ENCODE measurements at regions not wholly inside any gene's neighbourhood (a gene's known extent, or its start where the extent isn't known, plus 50 kb on each side); places are given as distances from the start of the nearest gene placed in this dataset.

- Histone ChIP-seq H3K27me3 (ENCODE audit: control insufficient read depth in 2 of 2, insufficient read depth in 1 of 2, low read length in 1 of 2) (no peaks in the 10 kb centered on the region), H3K4me3 (ENCODE audit: low read length in 2 of 2) (peak overlapping the region; percentile 75 to 95), H3K27ac (ENCODE audit: low read depth in 1 of 2, low read length in 1 of 2) (peak overlapping the region; percentile 50 to 95), H3K4me1 (ENCODE audit: control insufficient read depth in 2 of 2, insufficient read depth in 2 of 2, low read length in 2 of 2) (peaks cover 20 to 49% of the 10 kb centered on the region in 2 donors), H3K36me3 (ENCODE audit: control insufficient read depth in 2 of 2, insufficient read depth in 2 of 2, low read length in 1 of 2) (no peaks in the 10 kb centered on the region), H3K9me3 (ENCODE audit: control insufficient read depth in 2 of 2, insufficient read depth in 1 of 2, low read length in 1 of 2) (no peaks in the 10 kb centered on the region)
- no peak for DNase-seq (ENCODE audit: low read depth in 6 of 9, low spot score in 9 of 9)
- WGBS = under 1% methylated on average over 37 of the region's 37 CpGs
These were observed 133.5 kb upstream of the MGAT5 start for GRCh38 chr2:134120406-134120732.

- peak in 5 of 9 donors; percentile 37 to 80 (median 63) for DNase-seq (ENCODE audit: low read depth in 6 of 9, low spot score in 9 of 9)
- Histone ChIP-seq H3K27ac (ENCODE audit: low read depth in 1 of 2, low read length in 1 of 2) (peak overlapping the region; percentile 67 to 95), H3K4me3 (ENCODE audit: low read length in 2 of 2) (peak overlapping the region; percentile 75 to 95), H3K4me1 (ENCODE audit: control insufficient read depth in 2 of 2, insufficient read depth in 2 of 2, low read length in 2 of 2) (peaks cover 20 to 53% of the 10 kb centered on the region in 2 donors), H3K9me3 (ENCODE audit: control insufficient read depth in 2 of 2, insufficient read depth in 1 of 2, low read length in 1 of 2) (no peaks in the 10 kb centered on the region), H3K27me3 (ENCODE audit: control insufficient read depth in 2 of 2, insufficient read depth in 1 of 2, low read length in 1 of 2) (no peaks in the 10 kb centered on the region), H3K36me3 (ENCODE audit: control insufficient read depth in 2 of 2, insufficient read depth in 2 of 2, low read length in 1 of 2) (peaks cover 0 to 3% of the 10 kb centered on the region in 2 donors)
- 2% methylated on average over 84 of the region's 84 CpGs for WGBS
These were observed 132.9 kb upstream of the MGAT5 start for GRCh38 chr2:134120733-134121630.

- 16% methylated on average over 3 of the region's 3 CpGs for WGBS
- Histone ChIP-seq H3K36me3 (ENCODE audit: control insufficient read depth in 2 of 2, insufficient read depth in 2 of 2, low read length in 1 of 2) (peaks cover 0 to 4% of the 10 kb centered on the region in 2 donors), H3K27me3 (ENCODE audit: control insufficient read depth in 2 of 2, insufficient read depth in 1 of 2, low read length in 1 of 2) (no peaks in the 10 kb centered on the region), H3K4me3 (ENCODE audit: low read length in 2 of 2) (peak overlapping the region in 1 of 2 donors; percentile 3), H3K9me3 (ENCODE audit: control insufficient read depth in 2 of 2, insufficient read depth in 1 of 2, low read length in 1 of 2) (no peaks in the 10 kb centered on the region), H3K4me1 (ENCODE audit: control insufficient read depth in 2 of 2, insufficient read depth in 2 of 2, low read length in 2 of 2) (peaks cover 31 to 62% of the 10 kb centered on the region in 2 donors), H3K27ac (ENCODE audit: low read depth in 1 of 2, low read length in 1 of 2) (peak overlapping the region in 1 of 2 donors; percentile 10)
- peak in 5 of 9 donors; percentile 37 to 74 (median 44) for DNase-seq (ENCODE audit: low read depth in 6 of 9, low spot score in 9 of 9)
These were observed 131.3 kb upstream of the MGAT5 start for GRCh38 chr2:134122610-134123009.

- Histone ChIP-seq H3K36me3 (ENCODE audit: control insufficient read depth in 2 of 2, insufficient read depth in 2 of 2, low read length in 1 of 2) (peaks cover 0 to 4% of the 10 kb centered on the region in 2 donors), H3K27me3 (ENCODE audit: control insufficient read depth in 2 of 2, insufficient read depth in 1 of 2, low read length in 1 of 2) (no peaks in the 10 kb centered on the region), H3K4me3 (ENCODE audit: low read length in 2 of 2) (no peak overlapping the region), H3K27ac (ENCODE audit: low read depth in 1 of 2, low read length in 1 of 2) (no peak overlapping the region), H3K9me3 (ENCODE audit: control insufficient read depth in 2 of 2, insufficient read depth in 1 of 2, low read length in 1 of 2) (no peaks in the 10 kb centered on the region), H3K4me1 (ENCODE audit: control insufficient read depth in 2 of 2, insufficient read depth in 2 of 2, low read length in 2 of 2) (peaks cover 34 to 67% of the 10 kb centered on the region in 2 donors)
- DNase-seq (ENCODE audit: low read depth in 6 of 9, low spot score in 9 of 9) = no peak
- 93% methylated on average over 2 of the region's 2 CpGs for WGBS
These were observed 130.5 kb upstream of the MGAT5 start for GRCh38 chr2:134123332-134123731.

GRCh38 chr2:134124047-134124753 lies 129.7 kb upstream of the MGAT5 start:
- Histone ChIP-seq H3K27me3 (ENCODE audit: control insufficient read depth in 2 of 2, insufficient read depth in 1 of 2, low read length in 1 of 2) (no peaks in the 10 kb centered on the region), H3K4me3 (ENCODE audit: low read length in 2 of 2) (no peak overlapping the region), H3K36me3 (ENCODE audit: control insufficient read depth in 2 of 2, insufficient read depth in 2 of 2, low read length in 1 of 2) (peaks cover 0 to 4% of the 10 kb centered on the region in 2 donors), H3K9me3 (ENCODE audit: control insufficient read depth in 2 of 2, insufficient read depth in 1 of 2, low read length in 1 of 2) (no peaks in the 10 kb centered on the region), H3K27ac (ENCODE audit: low read depth in 1 of 2, low read length in 1 of 2) (no peak overlapping the region), H3K4me1 (ENCODE audit: control insufficient read depth in 2 of 2, insufficient read depth in 2 of 2, low read length in 2 of 2) (peaks cover 26 to 58% of the 10 kb centered on the region in 2 donors)
- 66% methylated on average over 3 of the region's 3 CpGs for whole genome bisulfite sequencing
- DNase-seq (ENCODE audit: low read depth in 6 of 9, low spot score in 9 of 9) = no peak

- Histone ChIP-seq H3K27ac (ENCODE audit: low read depth in 1 of 2, low read length in 1 of 2) (no peak overlapping the region), H3K4me1 (ENCODE audit: control insufficient read depth in 2 of 2, insufficient read depth in 2 of 2, low read length in 2 of 2) (peaks cover 15 to 41% of the 10 kb centered on the region in 2 donors), H3K36me3 (ENCODE audit: control insufficient read depth in 2 of 2, insufficient read depth in 2 of 2, low read length in 1 of 2) (peaks cover 8 to 10% of the 10 kb centered on the region in 2 donors), H3K27me3 (ENCODE audit: control insufficient read depth in 2 of 2, insufficient read depth in 1 of 2, low read length in 1 of 2) (no peaks in the 10 kb centered on the region), H3K9me3 (ENCODE audit: control insufficient read depth in 2 of 2, insufficient read depth in 1 of 2, low read length in 1 of 2) (peaks cover 0 to 4% of the 10 kb centered on the region in 2 donors), H3K4me3 (ENCODE audit: low read length in 2 of 2) (no peak overlapping the region)
- peak in 4 of 9 donors; percentile 56 to 81 (median 60) for DNase-seq (ENCODE audit: low read depth in 6 of 9, low spot score in 9 of 9)
- WGBS = 18% methylated on average over 7 of the region's 7 CpGs
These were observed 126.4 kb upstream of the MGAT5 start for GRCh38 chr2:134127496-134127895.

- H3K27me3 ChIP-seq (ENCODE audit: control insufficient read depth in 2 of 2, insufficient read depth in 1 of 2, low read length in 1 of 2) = no peaks in the 10 kb centered on the region
- H3K9me3 ChIP-seq (ENCODE audit: control insufficient read depth in 2 of 2, insufficient read depth in 1 of 2, low read length in 1 of 2) = peaks cover 0 to 4% of the 10 kb centered on the region in 2 donors
- 81% methylated on average over 6 of the region's 6 CpGs for WGBS
- no peak overlapping the region for H3K27ac ChIP-seq (ENCODE audit: low read depth in 1 of 2, low read length in 1 of 2)
- H3K36me3 ChIP-seq (ENCODE audit: control insufficient read depth in 2 of 2, insufficient read depth in 2 of 2, low read length in 1 of 2) = peaks cover 8 to 10% of the 10 kb centered on the region in 2 donors
- H3K4me3 ChIP-seq (ENCODE audit: low read length in 2 of 2) = no peak overlapping the region
- DNase-seq (ENCODE audit: low read depth in 6 of 9, low spot score in 9 of 9) = no peak
- peaks cover 14 to 29% of the 10 kb centered on the region in 2 donors for H3K4me1 ChIP-seq (ENCODE audit: control insufficient read depth in 2 of 2, insufficient read depth in 2 of 2, low read length in 2 of 2)
These were observed 125.1 kb upstream of the MGAT5 start for GRCh38 chr2:134128746-134129145.

GRCh38 chr2:134129900-134130537 lies 123.9 kb upstream of the MGAT5 start:
- no peak for DNase-seq (ENCODE audit: low read depth in 6 of 9, low spot score in 9 of 9)
- H3K36me3 ChIP-seq (ENCODE audit: control insufficient read depth in 2 of 2, insufficient read depth in 2 of 2, low read length in 1 of 2) = peaks cover 8 to 10% of the 10 kb centered on the region in 2 donors
- peaks cover 0 to 4% of the 10 kb centered on the region in 2 donors for H3K9me3 ChIP-seq (ENCODE audit: control insufficient read depth in 2 of 2, insufficient read depth in 1 of 2, low read length in 1 of 2)
- no peak overlapping the region for H3K4me3 ChIP-seq (ENCODE audit: low read length in 2 of 2)
- H3K4me1 ChIP-seq (ENCODE audit: control insufficient read depth in 2 of 2, insufficient read depth in 2 of 2, low read length in 2 of 2) = peaks cover 14 to 22% of the 10 kb centered on the region in 2 donors
- 99% methylated on average over 42 of the region's 42 CpGs for WGBS
- H3K27me3 ChIP-seq (ENCODE audit: control insufficient read depth in 2 of 2, insufficient read depth in 1 of 2, low read length in 1 of 2) = no peaks in the 10 kb centered on the region
- no peak overlapping the region for H3K27ac ChIP-seq (ENCODE audit: low read depth in 1 of 2, low read length in 1 of 2)
